HG02763 (cell line): ENCODE measurements at regions not wholly inside any gene's neighbourhood (a gene's known extent, or its start where the extent isn't known, plus 50 kb on each side); places are given as distances from the start of the nearest gene placed in this dataset.
A peak's percentile ranks its signal among the peaks of the same experiment; 100 is the strongest.
"Not testable (repeated sequence)": the region's sequence is repeated elsewhere in the genome, so short reads cannot be mapped to it uniquely, and the experiment has no call there.

Experiments used
- ATAC-seq: cut with Tn5 transposase; IDR thresholded peaks from one replicate; pipeline ENCODE4 v1.9.1; 2021; ENCODE audit warnings: mild to moderate bottlenecking, moderate library complexity; ENCODE audit not compliant: unreplicated experiment

GRCh38 chr5:113652161-113652560 lies 138.7 kb downstream of the YTHDC2 start:
- ATAC-seq = no peak

- no peak for ATAC-seq
These were observed 141.3 kb downstream of the YTHDC2 start for GRCh38 chr5:113654828-113655227.

GRCh38 chr5:113660206-113660605 lies 146.7 kb downstream of the YTHDC2 start:
- no peak for ATAC-seq

DNA sequence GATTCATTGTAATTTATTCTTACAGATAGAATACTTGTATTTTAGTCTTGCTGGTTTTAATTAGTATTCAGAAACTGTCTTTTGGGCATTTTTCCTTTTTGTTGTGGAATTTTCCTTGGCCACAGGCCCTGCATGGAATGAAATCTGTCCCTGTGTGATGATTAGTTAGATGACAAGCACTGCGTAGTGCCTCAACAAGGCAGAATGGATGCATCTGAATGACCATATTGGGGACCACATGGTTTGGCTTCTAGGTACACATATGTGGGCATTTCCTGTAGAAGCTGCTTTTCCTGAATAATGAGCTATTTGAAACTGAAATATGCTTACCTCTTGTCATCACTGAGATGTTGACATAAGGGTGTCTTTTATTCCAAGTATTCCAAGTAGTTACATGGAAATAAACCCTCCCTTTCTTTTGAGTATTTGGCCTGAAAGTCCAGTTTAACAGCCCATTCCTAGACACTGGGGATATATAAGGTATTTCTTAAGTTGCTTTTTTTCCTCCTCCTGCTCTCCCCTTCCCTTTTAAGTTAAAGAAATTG lies 147.3 kb downstream of the YTHDC2 start:
- ATAC-seq = no peak

GRCh38 chr5:113663879-113664541 lies 150.5 kb downstream of the YTHDC2 start:
- ATAC-seq = no peak

GRCh38 chr5:113673041-113673440 lies 159.5 kb downstream of the YTHDC2 start:
- no peak for ATAC-seq

DNA sequence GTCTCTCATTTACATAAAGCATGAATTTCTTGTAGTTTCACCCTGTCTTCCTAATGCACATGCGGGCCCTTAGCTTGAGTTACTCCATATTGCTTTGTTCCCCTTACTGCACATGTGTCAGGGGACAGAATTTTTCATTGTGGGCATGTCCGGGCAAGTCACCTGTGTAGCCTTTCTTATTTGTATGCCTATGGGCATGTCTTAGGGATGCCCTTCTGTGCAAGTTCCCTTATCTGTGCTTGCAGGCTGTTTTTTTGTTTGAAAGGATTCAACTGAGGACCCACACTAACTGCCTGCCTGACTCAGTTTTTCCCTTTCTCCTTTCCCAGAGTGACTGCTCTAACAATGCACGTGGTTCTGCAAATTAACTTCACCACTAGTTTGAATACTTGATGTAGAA lies 161.7 kb downstream of the YTHDC2 start:
- no peak for ATAC-seq

DNA sequence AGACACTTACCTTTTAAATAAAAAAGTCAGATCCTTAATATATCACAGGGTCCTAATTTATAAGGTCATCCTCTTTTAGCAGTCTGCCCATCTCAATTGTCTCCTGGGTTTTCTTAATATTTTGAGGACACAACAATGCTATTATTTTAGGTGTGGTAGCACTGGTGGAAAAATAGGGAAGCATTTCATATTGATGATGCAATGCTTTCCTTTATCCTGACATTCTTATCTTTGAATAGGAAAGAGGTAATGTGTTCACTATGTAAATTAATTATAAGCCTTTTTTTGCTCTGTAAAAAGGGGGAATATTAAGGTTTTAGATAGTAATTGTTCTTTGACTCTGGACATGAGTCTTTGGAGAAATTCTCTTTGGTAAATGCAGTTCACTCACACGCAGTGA lies 164.7 kb downstream of the YTHDC2 start:
- ATAC-seq = no peak

GRCh38 chr5:113678924-113679575 lies 165.6 kb downstream of the YTHDC2 start:
- peak; percentile 45 for ATAC-seq

DNA sequence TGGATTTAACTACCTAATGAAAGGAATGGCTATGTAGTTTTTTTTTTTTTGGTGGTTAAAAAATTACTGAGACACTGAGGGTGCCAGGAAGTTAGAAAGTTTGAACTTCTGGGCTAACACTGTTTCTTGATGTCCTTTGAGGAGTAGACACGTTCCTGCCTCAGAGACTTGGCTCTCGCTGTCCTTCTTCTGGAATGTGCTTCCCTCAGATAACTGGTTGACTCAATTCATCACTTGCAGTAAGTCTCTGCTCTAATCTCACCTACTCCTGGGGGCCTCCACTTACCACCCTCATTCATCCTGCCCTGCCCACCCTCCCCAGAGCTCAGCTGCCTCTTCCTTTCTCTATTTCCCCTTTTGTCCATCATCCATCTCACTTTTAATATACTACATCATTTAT lies 167.0 kb downstream of the YTHDC2 start:
- ATAC-seq = no peak

- no peak for ATAC-seq
These were observed 169.1 kb downstream of the YTHDC2 start for GRCh38 chr5:113682497-113683136.

DNA sequence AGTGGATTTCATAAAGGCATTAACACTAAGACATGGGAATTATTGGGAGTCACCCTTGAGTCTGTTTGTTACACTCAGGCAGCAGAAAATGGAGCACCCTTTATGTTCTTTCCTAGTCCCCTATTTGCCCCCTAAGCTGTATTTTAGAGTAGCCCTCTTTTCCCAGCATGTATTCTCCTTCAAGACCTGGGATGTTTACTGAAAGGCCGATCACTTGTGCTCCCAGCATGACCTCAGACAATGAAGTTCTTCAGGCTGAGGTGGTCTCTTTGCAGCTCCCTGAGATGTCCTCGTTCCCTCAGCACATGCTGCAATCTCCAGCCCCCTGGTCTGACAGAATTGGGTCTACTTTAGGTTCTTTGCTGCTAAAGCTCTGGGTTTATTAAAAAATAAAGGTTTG lies 169.7 kb downstream of the YTHDC2 start:
- no peak for ATAC-seq

- no peak for ATAC-seq
These were observed 173.1 kb downstream of the YTHDC2 start for GRCh38 chr5:113686599-113686998.

DNA sequence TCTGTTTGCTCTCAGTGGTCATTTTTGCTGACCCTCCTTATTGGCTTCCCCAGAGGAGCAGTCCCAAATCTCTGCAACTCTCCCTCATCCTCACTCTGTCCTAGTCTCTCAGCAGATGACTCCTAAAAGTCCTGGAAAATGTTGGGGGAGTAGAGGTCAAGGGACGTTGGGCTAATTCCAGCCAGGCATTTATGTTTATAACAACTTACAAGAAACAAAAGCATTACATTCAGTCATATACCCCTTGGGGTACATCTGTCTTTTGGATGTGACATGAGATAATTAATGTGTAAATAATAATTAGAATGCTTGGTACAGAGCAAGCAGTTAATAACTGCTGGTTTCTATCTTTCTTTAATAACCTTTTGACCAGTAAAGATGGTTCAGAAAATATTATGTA lies 176.2 kb downstream of the YTHDC2 start:
- ATAC-seq = no peak

GRCh38 chr5:113692466-113692865 lies 179.0 kb downstream of the YTHDC2 start:
- no peak for ATAC-seq

GRCh38 chr5:113692891-113693457 lies 179.5 kb downstream of the YTHDC2 start:
- no peak for ATAC-seq

- no peak for ATAC-seq
These were observed 180.2 kb downstream of the YTHDC2 start for GRCh38 chr5:113693701-113694100.

GRCh38 chr5:113694576-113694975 lies 181.1 kb downstream of the YTHDC2 start:
- ATAC-seq = no peak

DNA sequence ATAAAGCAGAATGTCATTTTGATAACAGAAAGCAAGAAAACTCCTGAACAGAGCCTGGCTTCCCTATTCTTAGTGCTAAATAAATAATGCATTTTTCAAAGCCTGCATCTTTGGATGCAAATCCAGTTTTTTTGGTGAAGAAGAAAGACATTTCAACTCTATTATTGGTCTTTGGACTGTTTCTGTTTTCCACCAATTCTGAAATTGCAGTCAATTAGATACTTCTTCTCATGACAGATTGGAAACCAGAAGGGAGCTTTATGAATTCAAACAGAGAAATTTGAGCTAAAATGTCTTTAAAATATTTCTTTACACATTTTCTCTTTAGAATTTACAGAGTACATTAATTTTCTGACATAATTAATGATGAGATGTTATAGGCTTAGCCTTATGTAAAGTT lies 189.8 kb downstream of the YTHDC2 start:
- ATAC-seq = no peak

GRCh38 chr5:113705657-113706056 lies 192.2 kb downstream of the YTHDC2 start:
- no peak for ATAC-seq

DNA sequence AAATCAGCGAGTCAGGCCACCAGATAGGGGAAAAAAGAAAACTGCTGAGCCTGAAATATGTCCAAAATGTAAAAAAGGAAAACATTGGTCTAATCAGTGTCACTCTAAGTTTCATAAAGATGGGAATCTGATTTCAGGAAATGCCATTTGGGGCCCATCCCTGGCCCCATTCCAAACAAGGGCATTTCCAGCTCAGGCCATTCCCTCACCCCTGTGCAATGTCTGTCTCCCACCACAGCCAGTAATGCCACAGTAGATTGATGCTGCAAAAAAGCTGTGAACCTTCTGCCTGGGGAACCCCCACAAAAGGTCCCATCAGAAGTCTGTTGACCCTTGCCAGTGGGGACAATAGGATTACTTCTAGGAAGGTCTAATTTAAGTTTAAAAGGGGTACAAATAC lies 199.6 kb downstream of the YTHDC2 start:
- ATAC-seq = no peak

DNA sequence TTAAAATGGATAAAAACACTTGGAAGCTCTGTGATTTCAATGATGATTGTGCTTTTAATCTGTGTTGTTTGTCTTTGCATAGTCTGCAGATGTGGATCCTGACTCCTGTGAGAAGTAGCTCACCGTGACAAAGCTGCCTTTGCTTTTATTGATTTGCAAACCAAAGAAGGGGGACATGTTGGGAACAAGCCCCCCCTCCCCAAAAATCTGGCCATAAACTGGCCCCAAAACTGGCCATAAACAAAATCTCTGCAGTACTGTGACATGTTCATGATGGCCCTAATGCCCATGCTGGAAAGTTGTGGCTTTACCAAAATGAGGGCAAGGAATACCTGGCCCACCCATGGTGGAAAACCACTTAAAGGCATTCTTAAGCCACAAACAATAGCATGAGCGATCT lies 202.4 kb downstream of the YTHDC2 start:
- ATAC-seq = not testable (repeated sequence)
